ENCODE measurements at regions not wholly inside any gene's neighbourhood (a gene's known extent, or its start where the extent isn't known, plus 50 kb on each side); places are given as distances from the start of the nearest gene placed in this dataset.

DNA sequence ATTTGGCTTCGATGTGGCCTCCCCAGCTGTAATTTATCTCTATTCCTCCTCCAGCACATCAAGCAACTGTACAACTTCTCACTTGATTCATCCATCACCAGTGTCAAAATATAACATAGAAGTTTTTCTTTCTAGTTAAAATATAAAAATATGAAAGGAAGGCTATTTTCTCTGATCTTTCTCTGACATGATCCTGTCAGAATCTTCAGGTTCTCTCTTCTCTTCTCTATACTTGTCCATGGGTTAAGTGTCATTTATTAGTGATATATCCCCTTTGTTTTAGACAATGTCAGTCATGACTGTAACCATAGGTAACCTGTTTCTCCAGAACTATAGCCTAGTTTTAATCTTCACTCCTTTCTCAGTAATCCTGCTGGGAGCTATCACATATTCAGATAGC, 132.5 kb upstream of the G2E3 start:
- no peak for TF ChIP-seq SUZ12 (IDR thresholded peaks at IDR 0.05; ENCODE audit: extremely low read depth, insufficient read depth, insufficient read length)
- TF ChIP-seq ZNF274 (IDR thresholded peaks at IDR 0.05; ENCODE audit: low read depth, low read length): no peak
- no peak for TF ChIP-seq YY1 (IDR thresholded peaks at IDR 0.05; ENCODE audit: insufficient read depth, insufficient read length)

Data from NT2/D1 (cell line).